GM21717 (cell line): ENCODE measurements at regions not wholly inside any gene's neighbourhood (a gene's known extent, or its start where the extent isn't known, plus 50 kb on each side); places are given as distances from the start of the nearest gene placed in this dataset.

Source experiments
- ATAC-seq: cut with Tn5 transposase; IDR thresholded peaks from one replicate; pipeline ENCODE4 v1.9.1; 2021; ENCODE audit warnings: mild to moderate bottlenecking, moderate library complexity; ENCODE audit not compliant: unreplicated experiment

- no peak for ATAC-seq
Observed at GRCh38 chr6:22621701-22622100, 52.3 kb downstream of the HDGFL1 start.

- ATAC-seq: no peak
Observed at GRCh38 chr6:22622351-22622750, 53.0 kb downstream of the HDGFL1 start.

- no peak for ATAC-seq
Observed at GRCh38 chr6:22622813-22623212, 53.4 kb downstream of the HDGFL1 start.

GRCh38 chr6:22627644-22628043 is 58.3 kb downstream of the HDGFL1 start:
- no peak for ATAC-seq

- ATAC-seq: no peak
Observed at GRCh38 chr6:22631091-22631490, 61.7 kb downstream of the HDGFL1 start.

- ATAC-seq: no peak
Observed at GRCh38 chr6:22632581-22633145, 63.3 kb downstream of the HDGFL1 start.

- ATAC-seq: no peak
Observed at GRCh38 chr6:22636452-22636851, 67.1 kb downstream of the HDGFL1 start.

- ATAC-seq: no peak
Observed at GRCh38 chr6:22637782-22638181, 68.4 kb downstream of the HDGFL1 start.

GRCh38 chr6:22638320-22638719 is 69.0 kb downstream of the HDGFL1 start:
- no peak for ATAC-seq

- no peak for ATAC-seq
Observed at GRCh38 chr6:22642254-22642653, 72.9 kb downstream of the HDGFL1 start.

- no peak for ATAC-seq
Observed at GRCh38 chr6:22643780-22644179, 74.4 kb downstream of the HDGFL1 start.

GRCh38 chr6:22647719-22648118 is 78.4 kb downstream of the HDGFL1 start:
- ATAC-seq: no peak

GRCh38 chr6:22651731-22652130 is 82.4 kb downstream of the HDGFL1 start:
- no peak for ATAC-seq

GRCh38 chr6:22653980-22654610 is 84.7 kb downstream of the HDGFL1 start:
- ATAC-seq: no peak

- ATAC-seq: no peak
Observed at GRCh38 chr6:22656706-22657351, 87.5 kb downstream of the HDGFL1 start.

- no peak for ATAC-seq
Observed at GRCh38 chr6:22657352-22657980, 88.1 kb downstream of the HDGFL1 start.

- ATAC-seq: no peak
Observed at GRCh38 chr6:22658183-22658582, 88.8 kb downstream of the HDGFL1 start.

GRCh38 chr6:22658934-22659333 is 89.6 kb downstream of the HDGFL1 start:
- ATAC-seq: no peak

- ATAC-seq: no peak
Observed at GRCh38 chr6:22664968-22665367, 95.6 kb downstream of the HDGFL1 start.

- no peak for ATAC-seq
Observed at GRCh38 chr6:22666021-22666420, 96.7 kb downstream of the HDGFL1 start.

- no peak for ATAC-seq
Observed at GRCh38 chr6:22666586-22666985, 97.2 kb downstream of the HDGFL1 start.

- ATAC-seq: no peak
Observed at GRCh38 chr6:22667855-22668254, 98.5 kb downstream of the HDGFL1 start.
